ENCODE measurements at regions not wholly inside any gene's neighbourhood (a gene's known extent, or its start where the extent isn't known, plus 50 kb on each side); places are given as distances from the start of the nearest gene placed in this dataset.

- CTCF ChIA-PET = no interaction called here
- H3K4me3 ChIP-seq (ENCODE audit: low read depth, low read length, poor library complexity, severe bottlenecking) = no peak overlapping the region
- no peaks in the 10 kb centered on the region for H3K27me3 ChIP-seq (replicated peaks; ENCODE audit: insufficient read depth, low read depth, low read length, poor library complexity)
- no peaks in the 10 kb centered on the region for H3K4me1 ChIP-seq (ENCODE audit: insufficient read depth, low read length, poor library complexity, severe bottlenecking)
- BruUV-seq (replicated peaks) = no TSS peak
- H3K36me3 ChIP-seq (ENCODE audit: insufficient read depth, low read length, poor library complexity, severe bottlenecking) = no peaks in the 10 kb centered on the region
- DNase-seq (ENCODE audit: low spot score) = no peak
- TF ChIP-seq, protein P1, sequence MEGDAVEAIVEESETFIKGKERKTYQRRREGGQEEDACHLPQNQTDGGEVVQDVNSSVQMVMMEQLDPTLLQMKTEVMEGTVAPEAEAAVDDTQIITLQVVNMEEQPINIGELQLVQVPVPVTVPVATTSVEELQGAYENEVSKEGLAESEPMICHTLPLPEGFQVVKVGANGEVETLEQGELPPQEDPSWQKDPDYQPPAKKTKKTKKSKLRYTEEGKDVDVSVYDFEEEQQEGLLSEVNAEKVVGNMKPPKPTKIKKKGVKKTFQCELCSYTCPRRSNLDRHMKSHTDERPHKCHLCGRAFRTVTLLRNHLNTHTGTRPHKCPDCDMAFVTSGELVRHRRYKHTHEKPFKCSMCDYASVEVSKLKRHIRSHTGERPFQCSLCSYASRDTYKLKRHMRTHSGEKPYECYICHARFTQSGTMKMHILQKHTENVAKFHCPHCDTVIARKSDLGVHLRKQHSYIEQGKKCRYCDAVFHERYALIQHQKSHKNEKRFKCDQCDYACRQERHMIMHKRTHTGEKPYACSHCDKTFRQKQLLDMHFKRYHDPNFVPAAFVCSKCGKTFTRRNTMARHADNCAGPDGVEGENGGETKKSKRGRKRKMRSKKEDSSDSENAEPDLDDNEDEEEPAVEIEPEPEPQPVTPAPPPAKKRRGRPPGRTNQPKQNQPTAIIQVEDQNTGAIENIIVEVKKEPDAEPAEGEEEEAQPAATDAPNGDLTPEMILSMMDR (conservative IDR thresholded peaks at IDR 0.05; ENCODE audit: low read depth, low read length) = no peak
- TF ChIP-seq EZH2 (IDR thresholded peaks at IDR 0.05; ENCODE audit: borderline replicate concordance, low read depth, low read length, poor library complexity, severe bottlenecking) = no peak
- no peak overlapping the region for H3K27ac ChIP-seq (ENCODE audit: low read depth, low read length, poor library complexity, severe bottlenecking)
- POLR2A ChIA-PET (ENCODE audit: low non-redundant PET) = no interaction called here
- H3K9me3 ChIP-seq (ENCODE audit: low read depth, low read length, poor library complexity, severe bottlenecking) = peaks cover 8% of the 10 kb centered on the region
- intact Hi-C loops (cut with micrococcal nuclease; ENCODE audit: unreplicated experiment) = no loop called here
These were observed 422.3 kb downstream of the CBLN4 start for GRCh38 chr20:55583036-55583435.

DNA sequence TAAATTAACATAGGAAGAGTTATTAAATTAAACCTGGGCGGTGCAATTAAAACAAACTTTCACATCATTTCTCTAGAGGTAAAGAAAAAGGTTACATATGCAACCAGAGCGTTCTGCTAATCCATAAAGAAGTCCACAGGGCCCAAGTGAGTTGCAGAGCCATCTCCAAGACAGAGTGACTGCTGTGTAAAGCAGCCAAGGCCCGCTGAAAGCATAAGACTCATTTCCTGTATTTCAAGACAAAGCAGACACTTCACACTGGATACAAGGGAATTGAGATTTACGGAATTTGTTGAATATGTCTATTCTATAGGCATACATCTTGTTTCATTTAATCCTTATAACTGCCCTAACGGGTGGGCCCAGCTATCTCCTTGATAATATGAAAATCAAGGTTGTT lies 422.8 kb downstream of the CBLN4 start:
- no peak for DNase-seq (ENCODE audit: low spot score)
- CTCF ChIA-PET = no interaction called here
- Histone ChIP-seq H3K27me3 (replicated peaks; ENCODE audit: insufficient read depth, low read depth, low read length, poor library complexity) (no peaks in the 10 kb centered on the region), H3K9me3 (ENCODE audit: low read depth, low read length, poor library complexity, severe bottlenecking) (peaks cover 8% of the 10 kb centered on the region), H3K4me3 (ENCODE audit: low read depth, low read length, poor library complexity, severe bottlenecking) (no peak overlapping the region), H3K4me1 (ENCODE audit: insufficient read depth, low read length, poor library complexity, severe bottlenecking) (no peaks in the 10 kb centered on the region), H3K27ac (ENCODE audit: low read depth, low read length, poor library complexity, severe bottlenecking) (no peak overlapping the region), H3K36me3 (ENCODE audit: insufficient read depth, low read length, poor library complexity, severe bottlenecking) (no peaks in the 10 kb centered on the region)
- intact Hi-C loops (cut with micrococcal nuclease; ENCODE audit: unreplicated experiment) = no loop called here
- TF ChIP-seq, protein P1 (conservative IDR thresholded peaks at IDR 0.05; ENCODE audit: low read depth, low read length) = no peak
- TF ChIP-seq EZH2 (IDR thresholded peaks at IDR 0.05; ENCODE audit: borderline replicate concordance, low read depth, low read length, poor library complexity, severe bottlenecking) = no peak
- no TSS peak for BruUV-seq (replicated peaks)
- POLR2A ChIA-PET (ENCODE audit: low non-redundant PET) = no interaction called here

GRCh38 chr20:55581519-55581918 lies 423.8 kb downstream of the CBLN4 start:
- POLR2A ChIA-PET (ENCODE audit: low non-redundant PET) = no interaction called here
- DNase-seq (ENCODE audit: low spot score) = no peak
- TF ChIP-seq, protein P1 (conservative IDR thresholded peaks at IDR 0.05; ENCODE audit: low read depth, low read length) = no peak
- no peak for TF ChIP-seq EZH2 (IDR thresholded peaks at IDR 0.05; ENCODE audit: borderline replicate concordance, low read depth, low read length, poor library complexity, severe bottlenecking)
- CTCF ChIA-PET = no interaction called here
- Histone ChIP-seq H3K4me3 (ENCODE audit: low read depth, low read length, poor library complexity, severe bottlenecking) (no peak overlapping the region), H3K27ac (ENCODE audit: low read depth, low read length, poor library complexity, severe bottlenecking) (no peak overlapping the region), H3K9me3 (ENCODE audit: low read depth, low read length, poor library complexity, severe bottlenecking) (peaks cover 14% of the 10 kb centered on the region), H3K27me3 (replicated peaks; ENCODE audit: insufficient read depth, low read depth, low read length, poor library complexity) (no peaks in the 10 kb centered on the region), H3K36me3 (ENCODE audit: insufficient read depth, low read length, poor library complexity, severe bottlenecking) (no peaks in the 10 kb centered on the region), H3K4me1 (ENCODE audit: insufficient read depth, low read length, poor library complexity, severe bottlenecking) (no peaks in the 10 kb centered on the region)
- intact Hi-C loops (cut with micrococcal nuclease; ENCODE audit: unreplicated experiment) = no loop called here
- no TSS peak for BruUV-seq (replicated peaks)
